ENCODE measurements at regions not wholly inside any gene's neighbourhood (a gene's known extent, or its start where the extent isn't known, plus 50 kb on each side); places are given as distances from the start of the nearest gene placed in this dataset.

- no peak for TF ChIP-seq EZH2 (IDR thresholded peaks at IDR 0.05; ENCODE audit: borderline replicate concordance, low read length)
- TF ChIP-seq CTCF (conservative IDR thresholded peaks at IDR 0.05 in 1 of 2, IDR thresholded peaks at IDR 0.05 in 1 of 2; ENCODE audit: extremely low read depth in 1 of 2, insufficient read depth in 1 of 2, low read depth in 1 of 2, low read length in 2 of 2): no peak
Observed at GRCh38 chr12:5318874-5319273, 113.0 kb upstream of the NTF3 start.
